ENCODE measurements at regions not wholly inside any gene's neighbourhood (a gene's known extent, or its start where the extent isn't known, plus 50 kb on each side); places are given as distances from the start of the nearest gene placed in this dataset.
A peak's percentile ranks its signal among the peaks of the same experiment; 100 is the strongest.

DNA sequence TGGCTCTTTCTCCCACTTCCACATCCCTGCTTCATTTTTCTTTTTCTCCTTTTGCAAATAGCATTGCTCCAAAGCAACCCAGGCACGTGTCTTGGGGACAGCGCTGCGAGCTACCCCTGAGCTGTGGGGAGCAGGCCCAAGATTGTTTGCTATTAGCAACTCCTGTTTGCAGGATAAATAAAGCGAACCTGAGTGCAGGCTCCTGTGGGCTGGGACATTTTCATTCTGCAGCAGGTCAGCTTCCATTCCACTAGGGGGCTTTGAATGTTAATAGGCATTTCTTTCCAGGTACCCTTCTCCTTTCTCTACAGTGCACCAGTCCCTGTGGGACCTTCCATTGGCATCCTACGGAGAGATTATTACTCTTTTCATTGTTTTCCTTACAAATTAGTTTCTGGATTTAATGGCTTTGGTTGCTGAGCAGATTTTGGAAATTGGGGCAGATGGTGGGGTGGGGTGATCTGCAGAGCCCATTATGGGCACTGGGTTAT is 54.0 kb downstream of the OLFML3 start:
- TF ChIP-seq, protein P1, sequence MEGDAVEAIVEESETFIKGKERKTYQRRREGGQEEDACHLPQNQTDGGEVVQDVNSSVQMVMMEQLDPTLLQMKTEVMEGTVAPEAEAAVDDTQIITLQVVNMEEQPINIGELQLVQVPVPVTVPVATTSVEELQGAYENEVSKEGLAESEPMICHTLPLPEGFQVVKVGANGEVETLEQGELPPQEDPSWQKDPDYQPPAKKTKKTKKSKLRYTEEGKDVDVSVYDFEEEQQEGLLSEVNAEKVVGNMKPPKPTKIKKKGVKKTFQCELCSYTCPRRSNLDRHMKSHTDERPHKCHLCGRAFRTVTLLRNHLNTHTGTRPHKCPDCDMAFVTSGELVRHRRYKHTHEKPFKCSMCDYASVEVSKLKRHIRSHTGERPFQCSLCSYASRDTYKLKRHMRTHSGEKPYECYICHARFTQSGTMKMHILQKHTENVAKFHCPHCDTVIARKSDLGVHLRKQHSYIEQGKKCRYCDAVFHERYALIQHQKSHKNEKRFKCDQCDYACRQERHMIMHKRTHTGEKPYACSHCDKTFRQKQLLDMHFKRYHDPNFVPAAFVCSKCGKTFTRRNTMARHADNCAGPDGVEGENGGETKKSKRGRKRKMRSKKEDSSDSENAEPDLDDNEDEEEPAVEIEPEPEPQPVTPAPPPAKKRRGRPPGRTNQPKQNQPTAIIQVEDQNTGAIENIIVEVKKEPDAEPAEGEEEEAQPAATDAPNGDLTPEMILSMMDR (conservative IDR thresholded peaks at IDR 0.05; ENCODE audit: low read depth, low read length): 0 out of 2 replicates have a peak, but pooled peaks have one; percentile 20
- no peak for TF ChIP-seq MXI1 (IDR thresholded peaks at IDR 0.05; ENCODE audit: borderline replicate concordance, low read depth, low read length)
- TF ChIP-seq RCOR1 (IDR thresholded peaks at IDR 0.05; ENCODE audit: insufficient replicate concordance, low read length): no peak
- no peak for TF ChIP-seq POLR2A (IDR thresholded peaks at IDR 0.05; ENCODE audit: low read depth, low read length)
- no peak for TF ChIP-seq BHLHE40 (IDR thresholded peaks at IDR 0.05; ENCODE audit: low read depth, low read length)
- TF ChIP-seq, protein P2, sequence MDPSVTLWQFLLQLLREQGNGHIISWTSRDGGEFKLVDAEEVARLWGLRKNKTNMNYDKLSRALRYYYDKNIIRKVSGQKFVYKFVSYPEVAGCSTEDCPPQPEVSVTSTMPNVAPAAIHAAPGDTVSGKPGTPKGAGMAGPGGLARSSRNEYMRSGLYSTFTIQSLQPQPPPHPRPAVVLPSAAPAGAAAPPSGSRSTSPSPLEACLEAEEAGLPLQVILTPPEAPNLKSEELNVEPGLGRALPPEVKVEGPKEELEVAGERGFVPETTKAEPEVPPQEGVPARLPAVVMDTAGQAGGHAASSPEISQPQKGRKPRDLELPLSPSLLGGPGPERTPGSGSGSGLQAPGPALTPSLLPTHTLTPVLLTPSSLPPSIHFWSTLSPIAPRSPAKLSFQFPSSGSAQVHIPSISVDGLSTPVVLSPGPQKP (IDR thresholded peaks at IDR 0.05; ENCODE audit: borderline replicate concordance, low read depth, low read length): no peak
- TF ChIP-seq FOS (IDR thresholded peaks at IDR 0.05; ENCODE audit: low read depth, low read length): no peak
- TF ChIP-seq SMC3 (IDR thresholded peaks at IDR 0.05; ENCODE audit: low read depth, low read length): no peak
- TF ChIP-seq MAFK (IDR thresholded peaks at IDR 0.05; ENCODE audit: low read depth, low read length): no peak
- no peak for TF ChIP-seq NFE2L2 (IDR thresholded peaks at IDR 0.05; ENCODE audit: low read depth, low read length)
- TF ChIP-seq CEBPB (IDR thresholded peaks at IDR 0.05; ENCODE audit: low read depth, low read length): no peak
- TF ChIP-seq CHD1 (IDR thresholded peaks at IDR 0.05; ENCODE audit: low read depth, low read length): no peak
- no peak for TF ChIP-seq RFX5 (IDR thresholded peaks at IDR 0.05; ENCODE audit: low read depth, low read length)
- TF ChIP-seq, protein P3, sequence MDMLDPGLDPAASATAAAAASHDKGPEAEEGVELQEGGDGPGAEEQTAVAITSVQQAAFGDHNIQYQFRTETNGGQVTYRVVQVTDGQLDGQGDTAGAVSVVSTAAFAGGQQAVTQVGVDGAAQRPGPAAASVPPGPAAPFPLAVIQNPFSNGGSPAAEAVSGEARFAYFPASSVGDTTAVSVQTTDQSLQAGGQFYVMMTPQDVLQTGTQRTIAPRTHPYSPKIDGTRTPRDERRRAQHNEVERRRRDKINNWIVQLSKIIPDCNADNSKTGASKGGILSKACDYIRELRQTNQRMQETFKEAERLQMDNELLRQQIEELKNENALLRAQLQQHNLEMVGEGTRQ (IDR thresholded peaks at IDR 0.05; ENCODE audit: low read depth, low read length): no peak

Data from IMR-90 (cell line).